GM06990 (cell line): ENCODE measurements at regions not wholly inside any gene's neighbourhood (a gene's known extent, or its start where the extent isn't known, plus 50 kb on each side); places are given as distances from the start of the nearest gene placed in this dataset.

Experiments
- DNase-seq: peaks from one replicate; pipeline ENCODE4 v3.0.0-alpha.2; 2011; ENCODE audit not compliant: insufficient read length; ENCODE audit errors: extremely low read depth
- H3K27me3 ChIP-seq: replicated peaks from 2 replicates; pipeline ENCODE4 v1.6.0; 2011; ENCODE audit warnings: low read length; ENCODE audit not compliant: control insufficient read depth, insufficient read depth
- H3K36me3 ChIP-seq: 2 replicates; pipeline ENCODE4 v1.5.1; 2011; ENCODE audit warnings: low read length; ENCODE audit not compliant: control insufficient read depth, insufficient read depth
- H3K4me3 ChIP-seq: replicated peaks from 2 replicates; pipeline ENCODE4 v1.5.1; 2011; ENCODE audit warnings: low read depth, mild to moderate bottlenecking, control low read depth, low read length
- CTCF ChIP-seq: IDR thresholded peaks from 2 replicates; pipeline ENCODE4 v1.5.1; 2011; ENCODE audit warnings: low read length, control low read depth, mild to moderate bottlenecking, inconsistent platforms; ENCODE audit not compliant: insufficient read depth, poor library complexity, severe bottlenecking

GRCh38 chr7:113404245-113404644 lies 285.9 kb upstream of the SMIM30 start:
- DNase-seq: no peak
- TF ChIP-seq CTCF: peak; percentile 46
- Histone ChIP-seq H3K4me3 (no peak overlapping the region), H3K27me3 (no peaks in the 10 kb centered on the region), H3K36me3 (no peaks in the 10 kb centered on the region)

- no peak for DNase-seq
- no peak for TF ChIP-seq CTCF
Observed at GRCh38 chr7:113402482-113402881, 284.1 kb upstream of the SMIM30 start.

GRCh38 chr7:113402005-113402404 lies 283.7 kb upstream of the SMIM30 start:
- no peaks in the 10 kb centered on the region for H3K36me3 ChIP-seq
- H3K4me3 ChIP-seq: no peak overlapping the region
- no peak for DNase-seq
- no peak for TF ChIP-seq CTCF
- no peaks in the 10 kb centered on the region for H3K27me3 ChIP-seq

More at GRCh38 chr7:113402482-113402881, 284.1 kb upstream of the SMIM30 start:
- Histone ChIP-seq H3K4me3 (no peak overlapping the region), H3K27me3 (no peaks in the 10 kb centered on the region), H3K36me3 (no peaks in the 10 kb centered on the region)

- TF ChIP-seq CTCF: no peak
- no peaks in the 10 kb centered on the region for H3K27me3 ChIP-seq
- H3K36me3 ChIP-seq: no peaks in the 10 kb centered on the region
- H3K4me3 ChIP-seq: no peak overlapping the region
- DNase-seq: no peak
Observed at GRCh38 chr7:113394856-113395255, 276.5 kb upstream of the SMIM30 start.

GRCh38 chr7:113392841-113393540 lies 274.6 kb upstream of the SMIM30 start:
- H3K4me3 ChIP-seq: no peak overlapping the region
- no peaks in the 10 kb centered on the region for H3K27me3 ChIP-seq
- TF ChIP-seq CTCF: no peak
- no peak for DNase-seq
- H3K36me3 ChIP-seq: no peaks in the 10 kb centered on the region

- no peak for TF ChIP-seq CTCF
- H3K36me3 ChIP-seq: no peaks in the 10 kb centered on the region
- no peak for DNase-seq
- H3K27me3 ChIP-seq: no peaks in the 10 kb centered on the region
- no peak overlapping the region for H3K4me3 ChIP-seq
Observed at GRCh38 chr7:113392421-113392820, 274.1 kb upstream of the SMIM30 start.
